RCC 7860 (cell line): ENCODE measurements at regions not wholly inside any gene's neighbourhood (a gene's known extent, or its start where the extent isn't known, plus 50 kb on each side); places are given as distances from the start of the nearest gene placed in this dataset.
A peak's percentile ranks its signal among the peaks of the same experiment; 100 is the strongest.
"Not testable (repeated sequence)": the region's sequence is repeated elsewhere in the genome, so short reads cannot be mapped to it uniquely, and the experiment has no call there.

Experiments
- DNase-seq: peaks from one replicate; pipeline ENCODE4 v3.0.0-alpha.2; 2015; ENCODE audit warnings: low spot score
- FAIRE-seq: peaks from 2 replicates; lab custom pipeline; 2012; peaks lifted over from hg19 to GRCh38; lab: Jason Lieb, UNC

DNA sequence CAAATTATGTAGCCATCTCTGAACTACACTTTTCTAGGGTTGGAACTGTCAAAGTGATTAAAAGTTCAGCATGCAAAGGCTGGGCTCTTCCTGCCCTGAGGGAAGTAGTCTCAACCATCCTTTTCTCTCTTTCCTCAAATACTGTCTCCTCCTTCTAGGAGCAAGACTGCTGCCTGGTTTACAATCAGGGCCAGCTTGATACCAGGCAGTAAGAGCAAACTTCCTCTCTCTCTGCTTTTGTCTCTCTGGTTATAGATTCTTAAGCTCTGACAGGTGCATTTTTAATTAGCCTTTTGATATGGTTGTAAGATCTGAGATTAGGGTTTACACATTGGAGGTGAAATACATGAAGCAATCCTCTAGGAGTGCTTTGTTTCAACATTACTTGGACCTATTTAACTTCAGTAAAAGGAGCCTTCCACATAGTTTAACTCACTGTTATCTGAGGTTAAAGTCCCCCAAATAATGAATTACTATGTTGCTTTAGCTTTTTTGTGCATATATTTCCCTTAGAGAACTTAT is 436.1 kb downstream of the SPATA31D1 start:
- DNase-seq, result no peak
- no peak for FAIRE-seq

DNA sequence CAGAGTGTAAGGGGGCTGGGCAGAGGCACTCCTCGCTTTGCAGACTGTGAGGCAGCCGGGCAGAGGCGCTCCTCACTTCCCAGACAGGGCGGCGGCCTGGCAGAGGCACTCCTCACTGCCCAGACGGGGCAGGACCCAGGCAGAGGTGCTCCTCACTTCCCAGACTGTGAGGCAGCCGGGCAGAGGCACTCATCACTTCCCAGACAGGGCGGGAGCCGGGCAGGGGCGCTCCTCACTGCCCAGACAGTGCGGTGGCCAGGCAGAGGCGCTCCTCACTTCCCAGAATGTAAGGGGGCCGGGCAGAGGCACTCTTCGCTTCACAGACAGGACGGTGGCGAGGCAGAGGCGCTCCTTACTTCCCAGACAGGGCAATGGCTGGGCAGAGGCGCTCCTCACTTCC is 442.5 kb downstream of the SPATA31D1 start:
- DNase-seq, result no peak
- FAIRE-seq, result no peak

DNA sequence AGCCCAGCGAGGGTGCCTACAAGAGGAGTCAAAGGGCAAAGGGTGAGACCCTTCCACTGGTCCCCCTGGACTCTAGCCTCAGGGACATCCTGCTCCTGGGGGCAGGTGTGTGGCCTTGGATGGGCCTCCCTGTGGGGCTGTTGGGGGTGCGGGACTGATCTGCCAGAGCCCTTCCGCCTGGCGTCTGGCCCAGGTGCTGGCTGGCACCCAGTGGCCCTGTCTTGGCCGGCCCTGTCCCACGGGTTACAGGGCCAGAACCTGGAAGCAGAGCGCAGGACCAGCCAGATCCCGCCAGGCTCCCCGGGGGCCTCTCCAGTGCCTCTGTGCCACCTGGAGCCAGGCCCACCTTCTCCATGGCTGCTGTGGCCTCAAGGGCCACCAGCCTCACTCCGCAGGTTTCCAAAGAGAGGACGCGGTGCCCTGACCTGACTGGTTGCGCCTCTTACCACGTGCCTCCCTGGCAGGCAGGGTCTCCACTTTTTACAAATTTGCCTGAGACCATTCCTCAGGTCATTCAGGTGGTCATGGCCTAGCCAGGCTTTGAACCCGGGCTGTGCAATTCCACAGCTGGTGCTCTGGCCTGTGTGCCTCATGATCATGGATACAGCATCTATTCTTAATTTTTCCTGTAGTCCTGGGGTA is 444.8 kb downstream of the SPATA31D1 start:
- not testable (repeated sequence) for FAIRE-seq, DNase-seq

DNA sequence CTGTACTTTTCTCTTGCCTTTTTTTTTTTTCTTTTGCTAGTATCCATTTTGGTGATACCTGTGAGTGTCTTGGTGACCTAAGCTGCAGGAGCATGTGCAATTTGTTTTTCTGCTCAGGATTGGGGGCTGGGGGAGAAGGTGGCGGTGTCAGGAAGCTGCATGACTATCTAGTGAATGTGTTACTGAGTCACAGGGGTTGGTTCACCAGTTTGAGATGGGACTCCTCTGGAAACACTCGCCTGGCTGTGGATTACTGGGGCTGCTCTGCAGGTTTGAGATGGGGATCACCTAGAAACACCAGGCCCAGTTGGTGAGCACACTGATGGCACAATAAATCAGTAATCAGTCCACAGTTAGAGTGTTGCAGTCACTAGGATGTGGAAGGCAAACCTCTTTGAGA is 447.9 kb downstream of the SPATA31D1 start:
- peak; percentile 57 for DNase-seq
- FAIRE-seq, result no peak

DNA sequence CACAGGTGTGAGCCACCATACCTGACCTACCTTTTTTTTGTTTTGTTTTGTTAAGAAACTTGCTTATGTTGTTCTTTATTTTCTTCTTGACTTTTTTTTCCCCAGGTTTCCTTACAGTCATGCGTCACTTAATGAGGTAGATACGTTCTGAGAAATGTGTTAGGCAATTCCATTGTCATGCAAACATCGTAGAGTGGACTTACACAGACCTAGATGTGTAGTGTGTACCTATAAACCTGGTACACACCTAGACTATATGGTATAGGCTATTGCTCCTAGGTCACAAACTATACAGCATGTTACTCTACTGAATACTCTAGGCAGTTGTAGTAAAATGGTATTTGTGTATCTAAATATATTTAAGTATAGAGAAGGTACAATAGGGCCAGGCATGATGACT is 448.6 kb downstream of the SPATA31D1 start:
- DNase-seq, FAIRE-seq: not testable (repeated sequence)

DNA sequence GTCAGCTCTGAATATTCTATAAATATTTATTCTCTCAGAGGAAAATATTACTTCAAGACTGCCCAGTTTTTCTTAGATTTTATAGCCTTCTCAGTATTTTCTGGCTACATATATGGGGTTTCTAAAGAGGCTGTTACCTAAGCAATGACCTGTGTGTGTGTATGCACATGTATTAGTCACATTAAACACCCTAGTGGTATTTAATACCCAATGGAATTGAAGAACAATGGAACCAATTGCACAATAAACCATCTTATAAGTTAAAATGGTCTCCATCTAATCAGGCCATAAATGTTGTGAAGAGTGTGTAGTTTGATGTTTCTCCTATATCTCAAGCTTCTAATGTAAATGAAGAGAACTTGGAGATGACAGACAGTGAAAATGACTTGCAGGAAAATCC is 450.0 kb downstream of the SPATA31D1 start:
- DNase-seq (no peak), FAIRE-seq (no peak)

DNA sequence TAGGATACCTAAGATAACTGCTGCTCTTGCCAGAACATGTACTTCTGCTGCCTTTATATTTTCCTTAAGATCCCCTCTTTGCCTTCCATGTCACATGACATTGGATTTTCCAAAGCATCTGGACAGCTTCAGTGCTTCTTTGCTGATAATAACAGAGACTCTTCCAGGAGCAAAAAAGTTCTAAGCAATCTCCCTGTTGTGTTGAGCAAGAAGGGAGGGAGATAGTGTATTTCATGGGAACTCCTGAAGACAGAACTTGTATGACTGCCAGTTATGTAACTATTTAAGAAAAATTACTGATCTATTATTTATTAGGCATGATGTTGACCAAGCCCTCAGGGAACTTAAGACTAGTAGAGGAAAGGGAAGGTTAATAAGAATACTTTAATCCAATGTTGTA is 454.7 kb downstream of the SPATA31D1 start:
- FAIRE-seq, result no peak
- no peak for DNase-seq

DNA sequence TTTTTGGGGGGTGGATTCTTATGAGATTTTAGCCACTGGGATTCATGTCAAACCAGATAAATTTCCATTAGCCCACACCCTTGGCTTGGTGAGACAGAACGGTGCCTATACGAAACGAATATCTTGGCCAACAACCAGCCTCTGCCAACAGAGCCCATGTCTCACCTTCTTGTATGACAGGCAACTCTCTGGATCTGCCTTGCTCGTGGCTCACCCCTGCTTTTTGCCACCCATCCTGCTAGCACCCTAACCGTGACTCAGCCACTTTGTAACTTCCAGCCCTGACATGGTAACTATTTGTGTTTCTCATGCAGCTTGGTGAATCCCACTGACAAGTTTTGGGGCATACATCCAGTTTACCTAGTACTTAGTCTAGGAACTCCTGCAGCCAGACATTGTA is 457.0 kb downstream of the SPATA31D1 start:
- FAIRE-seq (no peak), DNase-seq (no peak)

DNA sequence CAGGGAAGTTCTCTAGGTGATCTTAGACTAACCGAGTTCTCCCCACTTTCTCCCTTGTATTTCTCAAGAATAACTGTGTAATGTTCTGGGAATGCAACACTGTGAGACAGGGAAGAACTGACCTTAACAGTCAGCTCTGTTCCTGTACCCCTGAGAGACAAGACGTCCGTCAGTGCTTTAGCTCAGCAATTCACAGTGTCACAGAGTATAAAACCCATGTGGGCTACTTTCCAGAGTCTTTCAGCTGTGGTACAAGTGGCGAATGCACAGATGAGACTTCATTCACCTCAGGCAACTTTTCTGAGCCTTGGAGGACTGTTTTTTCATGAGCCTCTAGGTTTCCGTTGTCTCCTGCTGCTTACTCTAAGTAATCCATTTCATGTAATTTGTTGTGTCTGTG is 458.8 kb downstream of the SPATA31D1 start:
- no peak for FAIRE-seq
- DNase-seq, result no peak

DNA sequence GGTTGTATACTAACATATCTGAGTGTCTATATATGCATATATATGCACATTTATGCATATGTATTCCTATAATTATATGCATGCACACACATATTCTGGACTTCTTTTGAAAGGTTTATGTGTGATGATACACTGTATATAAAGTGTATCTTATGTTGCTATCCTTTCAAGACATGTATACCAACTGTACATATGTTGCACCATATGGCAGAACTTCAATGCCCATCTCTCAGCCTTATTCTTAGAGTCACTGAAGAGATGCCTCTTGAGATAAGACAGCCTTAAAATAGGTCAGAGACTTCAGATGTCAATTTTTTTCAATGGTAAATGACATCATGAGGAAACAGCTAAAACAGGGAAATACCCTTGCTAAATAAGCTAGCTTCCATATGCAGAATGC is 461.4 kb downstream of the SPATA31D1 start:
- FAIRE-seq, result no peak
- no peak for DNase-seq

DNA sequence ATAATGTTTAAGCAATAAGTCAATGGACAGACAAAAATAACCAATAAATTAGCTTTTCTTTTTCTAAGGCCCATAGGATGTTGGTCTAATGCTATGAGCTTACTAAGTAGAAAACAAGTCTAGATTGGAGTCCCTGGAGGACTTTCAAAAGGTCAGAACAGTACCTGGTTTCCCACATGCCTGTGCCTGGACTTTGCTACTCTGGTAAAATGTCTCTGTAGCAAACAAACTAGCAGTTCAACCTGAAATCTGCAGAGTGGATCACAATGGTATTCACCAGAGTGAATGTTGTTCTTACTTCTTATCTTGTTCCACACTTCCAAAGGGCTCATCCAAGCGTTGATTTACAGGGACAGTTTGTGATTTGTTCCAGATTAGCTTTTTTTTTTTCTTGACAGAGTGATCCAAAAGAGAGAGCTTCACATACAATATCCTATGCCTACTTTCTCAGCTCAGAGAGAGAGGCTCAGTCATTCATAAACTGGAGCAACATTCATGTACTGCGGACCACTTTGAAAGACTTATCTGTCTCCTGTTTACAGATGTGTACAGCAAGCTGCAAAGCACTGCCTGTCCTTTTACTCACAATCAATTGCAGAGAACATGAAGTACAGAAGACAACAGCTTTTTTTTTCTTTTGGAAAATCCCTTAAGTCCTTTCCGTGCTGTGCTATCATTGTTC is 466.1 kb downstream of the SPATA31D1 start:
- FAIRE-seq (no peak), DNase-seq (no peak)

DNA sequence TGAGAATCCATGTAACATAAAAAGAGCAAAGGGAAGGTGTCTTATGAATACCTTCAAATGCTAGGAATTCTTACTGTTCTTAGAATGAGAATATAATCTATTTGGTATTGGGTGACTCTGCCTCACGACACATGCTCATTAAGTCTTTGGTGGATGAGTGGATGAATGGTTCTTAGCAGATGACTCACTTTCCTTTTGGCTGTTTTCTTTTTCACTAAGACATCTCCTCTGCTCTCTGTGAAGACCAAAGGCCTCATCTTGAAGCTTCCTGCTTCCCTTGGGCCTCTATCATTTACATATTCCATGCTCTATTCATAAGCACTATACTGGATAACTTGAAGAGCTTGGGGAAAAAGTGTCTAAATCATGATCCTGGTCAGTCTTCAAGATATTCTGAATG is 468.1 kb downstream of the SPATA31D1 start:
- no peak for FAIRE-seq

DNA sequence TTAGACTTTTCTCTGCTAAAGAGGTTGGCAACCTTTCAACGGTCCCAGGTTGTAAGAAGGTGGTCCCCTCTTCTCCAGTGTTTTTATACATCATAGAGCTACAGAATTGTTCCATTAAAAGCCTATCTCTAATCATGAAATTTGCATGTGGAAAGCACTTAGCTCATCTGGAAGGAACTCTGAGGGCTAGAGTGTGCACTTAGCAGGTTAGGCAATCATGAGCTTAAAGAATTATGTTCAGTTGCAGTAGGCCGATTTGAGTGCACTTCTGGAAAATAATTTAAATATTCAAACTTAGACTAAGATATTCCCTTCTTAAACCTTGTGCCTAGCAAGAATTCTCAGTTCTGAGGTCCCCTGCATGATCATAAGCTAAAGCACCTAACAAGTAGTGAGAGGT is 468.7 kb downstream of the SPATA31D1 start:
- no peak for DNase-seq
- FAIRE-seq, result no peak

More for the DNA sequence above, 468.1 kb downstream of the SPATA31D1 start:
- peak; percentile 30 for DNase-seq

DNA sequence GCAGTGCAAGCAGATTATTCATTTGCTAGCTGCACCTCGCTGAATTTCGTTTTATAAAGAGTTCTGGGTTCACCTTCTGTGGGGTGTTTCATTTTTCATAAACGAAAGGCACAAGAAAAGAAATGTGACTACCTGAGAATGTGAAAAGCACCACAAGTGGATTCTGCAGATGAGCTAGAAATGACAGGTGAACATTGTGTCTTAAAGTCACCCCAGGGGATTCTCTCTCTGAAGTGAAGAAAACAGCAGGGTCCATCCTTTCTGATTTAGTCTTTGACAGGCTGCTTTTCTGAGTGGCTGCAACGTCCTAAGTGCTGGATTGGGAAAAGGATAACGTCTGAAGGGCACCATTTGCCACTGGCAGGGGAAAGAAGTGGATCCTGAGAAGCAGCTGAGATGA is 469.3 kb downstream of the SPATA31D1 start:
- DNase-seq (no peak), FAIRE-seq (no peak)

DNA sequence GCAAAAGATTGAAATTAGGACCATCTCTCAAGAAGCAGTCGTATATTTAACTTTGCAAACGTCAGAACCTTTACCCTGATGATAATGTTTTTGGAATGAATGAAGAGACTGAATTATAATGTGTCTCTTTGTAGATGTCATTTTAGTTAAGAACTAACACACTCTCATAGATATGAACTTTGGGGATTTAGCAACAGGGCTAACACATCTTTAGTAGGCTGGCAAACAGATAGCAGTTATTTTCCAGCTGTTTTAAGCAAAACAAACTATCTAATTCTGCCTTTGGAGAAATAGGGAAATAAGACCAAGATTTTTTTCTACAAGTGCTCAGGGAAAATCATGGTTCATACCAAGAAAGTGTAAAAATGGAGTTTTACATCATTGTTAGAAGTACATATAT is 469.7 kb downstream of the SPATA31D1 start:
- no peak for DNase-seq
- FAIRE-seq, result no peak

DNA sequence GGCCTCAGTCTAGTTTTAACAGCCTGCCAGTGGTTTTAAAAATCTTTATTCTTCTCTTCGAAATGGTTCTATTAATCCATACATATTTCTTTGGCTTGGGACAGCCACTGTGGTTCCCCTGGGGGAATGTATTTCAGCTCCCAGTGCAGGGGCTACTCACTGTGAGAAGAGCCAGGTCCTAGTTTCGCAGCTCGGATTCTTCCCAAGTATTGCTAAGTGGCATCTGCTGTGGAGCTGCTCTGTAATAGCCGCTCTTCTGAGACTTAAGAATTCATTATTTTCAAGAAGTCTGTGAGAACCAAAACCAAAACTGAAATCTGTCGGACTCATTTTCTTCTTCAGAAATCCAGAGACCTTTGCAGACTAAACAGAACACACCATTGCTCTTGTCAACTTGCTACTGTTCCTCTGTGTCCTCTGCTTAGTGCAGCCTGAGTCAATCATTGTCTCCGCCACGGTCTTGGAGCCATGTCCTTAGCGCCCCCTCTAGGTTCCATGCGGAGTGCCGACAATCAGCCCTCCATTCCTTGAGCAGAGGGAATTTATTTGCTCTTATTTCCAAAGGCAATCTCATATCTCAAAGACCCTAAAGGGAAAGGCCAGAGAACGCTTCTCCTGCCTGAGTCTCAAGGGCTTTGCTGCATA is 478.2 kb downstream of the SPATA31D1 start:
- no peak for DNase-seq
- no peak for FAIRE-seq

DNA sequence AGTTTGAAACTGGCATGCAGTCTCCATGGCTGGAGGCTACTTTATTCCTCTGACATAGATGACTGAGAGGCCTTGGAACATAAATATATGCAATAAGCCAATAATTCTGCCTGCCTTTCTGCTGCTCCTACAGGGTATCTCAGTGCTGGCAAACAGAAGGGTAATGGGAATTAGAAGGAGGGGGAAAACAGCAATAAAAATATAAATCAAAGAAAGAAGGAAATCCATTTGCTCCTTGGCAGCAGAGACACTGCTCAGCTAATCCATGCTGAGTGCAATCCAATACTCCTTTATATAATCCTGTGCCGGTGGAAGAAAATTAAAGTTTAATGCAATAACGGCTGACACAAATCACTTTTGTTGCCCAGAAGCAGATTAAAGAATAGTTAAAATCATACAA is 478.9 kb downstream of the SPATA31D1 start:
- no peak for FAIRE-seq
- no peak for DNase-seq

DNA sequence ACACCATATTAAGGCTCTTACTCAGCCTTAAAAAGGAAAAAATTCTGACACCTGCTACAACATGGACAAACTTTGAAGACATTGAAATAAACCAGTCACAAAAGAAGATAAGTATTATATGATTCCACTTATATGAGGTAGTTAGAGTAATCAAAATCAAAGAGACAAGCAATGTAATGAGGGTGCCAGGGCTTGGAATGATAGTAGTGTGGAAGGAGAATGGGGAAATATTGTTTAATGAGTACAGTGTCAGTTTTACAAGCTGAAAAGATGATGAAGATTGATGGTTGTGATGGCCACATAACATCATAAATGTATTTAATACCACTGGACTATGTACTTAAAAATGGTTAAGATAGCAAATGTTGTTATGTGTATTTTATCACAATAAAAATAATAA is 485.7 kb downstream of the SPATA31D1 start:
- FAIRE-seq, result no peak
- DNase-seq, result no peak

DNA sequence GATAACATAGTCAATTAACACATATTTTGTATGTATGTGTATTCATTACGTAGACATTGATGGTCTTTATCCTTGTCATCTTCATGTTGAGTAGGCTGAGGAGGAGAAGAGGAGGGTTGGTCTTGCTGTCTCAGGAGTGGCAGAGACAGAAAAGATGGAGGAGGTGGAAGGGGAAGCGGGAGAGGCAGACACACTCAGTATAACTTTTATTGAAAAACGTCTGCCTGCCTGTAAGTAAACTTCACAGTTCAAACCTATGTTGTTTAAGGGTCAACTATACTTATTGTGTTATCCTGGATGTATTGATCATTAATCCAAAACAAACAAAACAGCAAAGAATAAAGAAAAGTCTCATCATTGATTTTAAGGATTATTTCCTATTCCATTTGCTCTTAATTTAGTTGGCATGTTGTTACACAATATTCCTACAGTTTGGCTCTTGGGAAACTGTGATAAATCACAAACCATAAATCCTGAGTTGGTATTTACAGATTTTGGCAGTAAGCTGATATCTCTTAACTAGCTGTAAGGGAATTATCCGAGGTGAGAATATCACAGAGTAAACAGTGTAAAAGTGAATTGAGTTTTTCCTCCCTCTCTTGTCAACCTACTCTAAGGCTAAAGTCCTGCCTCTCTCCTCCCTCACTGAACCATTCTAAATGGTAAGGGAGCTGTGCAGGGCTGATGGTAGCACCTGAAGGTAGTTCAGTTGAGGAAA is 487.2 kb downstream of the SPATA31D1 start:
- no peak for FAIRE-seq
- DNase-seq, result no peak

DNA sequence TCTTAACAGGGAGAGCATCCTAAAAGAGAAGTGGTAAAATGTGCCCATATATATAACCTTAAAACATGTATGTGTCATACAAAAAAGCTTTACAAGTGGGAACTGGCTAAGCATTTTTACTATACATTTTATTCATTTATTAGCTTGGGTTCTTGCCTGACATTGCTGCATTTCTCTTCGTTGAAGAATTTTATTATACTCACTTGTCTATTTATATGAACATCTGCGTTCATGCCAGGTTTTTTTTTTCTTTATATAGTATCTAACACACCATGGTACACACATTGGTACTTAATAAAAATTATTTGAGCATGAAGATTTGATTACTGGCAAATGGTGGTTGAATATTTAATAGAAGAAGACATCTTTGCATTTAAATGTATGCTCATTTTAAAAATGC is 492.3 kb downstream of the SPATA31D1 start:
- FAIRE-seq, result no peak
- DNase-seq, result no peak

DNA sequence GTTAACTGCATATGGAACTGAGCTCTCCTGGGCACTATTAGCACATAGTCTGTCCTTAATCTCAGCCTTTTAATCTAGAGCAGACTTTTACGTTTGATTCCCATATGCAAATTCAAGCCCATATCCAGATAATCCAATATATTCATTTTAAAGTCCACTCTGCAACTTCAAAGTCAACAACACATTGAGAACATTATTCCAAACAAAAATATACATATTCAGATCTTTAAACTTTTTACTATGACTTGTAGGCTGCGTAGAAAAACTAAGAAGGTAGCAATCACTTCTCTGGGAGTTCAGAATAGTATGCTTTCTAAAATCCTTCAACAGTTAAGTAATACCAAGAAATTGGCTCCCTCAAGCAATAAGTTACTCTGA is 499.4 kb downstream of the SPATA31D1 start:
- no peak for FAIRE-seq
- DNase-seq, result no peak
